NCI-H774 (cell line): ENCODE measurements at regions not wholly inside any gene's neighbourhood (a gene's known extent, or its start where the extent isn't known, plus 50 kb on each side); places are given as distances from the start of the nearest gene placed in this dataset.

Source experiments
- DNase-seq: peaks from one replicate; lab custom pipeline; 2025; lab: John Stamatoyannopoulos, UW

- no peak for DNase-seq
Measured at GRCh38 chr1:114342376-114342775, 168.6 kb downstream of the TRIM33 start.

DNA sequence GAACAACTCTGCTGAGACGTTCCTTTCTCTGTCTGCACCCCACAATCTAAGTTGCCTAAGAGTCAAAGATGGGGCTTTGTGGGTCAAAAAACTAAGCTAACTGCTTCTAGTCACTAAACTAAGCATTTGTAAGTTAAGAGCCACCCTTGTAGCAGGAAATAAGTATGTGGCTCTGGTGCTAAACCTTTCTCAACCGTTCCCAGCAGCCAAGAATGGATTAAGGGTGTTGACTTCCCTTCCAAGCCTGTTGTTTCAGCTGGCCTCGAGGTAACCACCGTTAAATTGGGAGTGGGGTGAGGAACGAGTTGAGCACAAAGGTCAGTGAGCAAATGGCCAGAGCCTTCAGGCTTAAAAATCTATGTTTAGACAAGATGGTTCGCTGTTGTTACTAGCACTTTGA, 169.1 kb downstream of the TRIM33 start:
- DNase-seq, result no peak

- DNase-seq, result no peak
Measured at GRCh38 chr1:114341299-114341698, 169.7 kb downstream of the TRIM33 start.

GRCh38 chr1:114340892-114341291, 170.1 kb downstream of the TRIM33 start:
- no peak for DNase-seq

DNA sequence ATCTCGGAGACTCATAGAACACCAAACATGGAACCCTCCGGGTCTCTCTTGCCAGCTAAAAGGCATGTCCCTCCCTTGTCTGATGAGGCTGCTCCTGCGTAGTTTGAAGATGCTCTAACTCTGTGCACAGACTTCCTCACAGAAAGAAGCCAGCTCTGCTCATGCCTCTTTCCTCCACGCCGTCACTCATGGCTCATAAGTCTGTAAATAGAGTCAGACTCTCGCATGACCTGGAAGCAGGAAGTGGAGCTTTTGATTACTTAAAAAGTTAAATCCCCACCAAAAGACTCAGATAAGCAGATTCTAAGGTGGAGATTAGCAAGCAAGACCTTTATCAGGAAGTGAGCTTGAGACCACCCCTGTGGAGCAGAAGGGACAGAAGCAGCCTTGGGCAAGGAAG, 171.6 kb downstream of the TRIM33 start:
- no peak for DNase-seq

GRCh38 chr1:114338191-114338890, 172.7 kb downstream of the TRIM33 start:
- DNase-seq, result no peak

DNA sequence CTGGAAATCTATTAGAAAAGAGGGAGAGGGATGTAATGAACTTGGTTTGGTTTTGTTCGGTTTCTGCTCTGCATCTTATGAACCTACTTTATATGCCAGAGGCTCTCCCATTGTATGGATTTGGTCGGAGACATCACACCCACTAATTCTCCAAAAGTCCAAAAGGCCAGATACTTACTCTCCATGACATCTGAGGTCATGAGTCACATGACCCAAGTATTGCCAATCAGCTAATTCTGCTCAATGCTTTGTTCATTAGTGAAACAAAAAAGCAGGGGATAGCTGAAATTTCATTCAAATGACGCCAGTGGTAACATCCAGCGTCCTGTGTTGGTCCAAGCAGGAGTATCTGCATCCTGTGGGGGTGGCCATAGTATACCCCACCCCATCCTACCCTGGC, 173.6 kb downstream of the TRIM33 start:
- DNase-seq, result no peak

GRCh38 chr1:114336360-114336759, 174.6 kb downstream of the TRIM33 start:
- DNase-seq, result no peak

DNA sequence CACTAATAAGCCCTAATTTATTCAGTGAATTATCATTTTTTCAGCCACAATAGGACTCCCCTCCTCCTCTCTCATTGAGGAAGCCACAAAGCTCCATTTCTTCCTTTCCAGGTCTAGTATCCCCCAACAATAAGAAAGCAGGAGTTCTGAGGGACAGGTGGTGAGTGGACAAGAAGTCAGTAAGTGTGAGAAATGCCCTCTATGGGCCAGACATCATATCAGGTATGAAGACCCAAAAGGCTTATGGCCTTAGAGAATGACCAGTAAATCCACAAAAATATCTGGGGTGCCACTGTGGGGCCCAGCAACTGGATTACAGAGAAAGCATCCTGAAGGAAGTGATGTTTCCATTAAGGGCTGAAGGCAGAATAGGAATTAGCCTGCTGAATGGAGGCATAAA, 175.7 kb downstream of the TRIM33 start:
- no peak for DNase-seq

DNA sequence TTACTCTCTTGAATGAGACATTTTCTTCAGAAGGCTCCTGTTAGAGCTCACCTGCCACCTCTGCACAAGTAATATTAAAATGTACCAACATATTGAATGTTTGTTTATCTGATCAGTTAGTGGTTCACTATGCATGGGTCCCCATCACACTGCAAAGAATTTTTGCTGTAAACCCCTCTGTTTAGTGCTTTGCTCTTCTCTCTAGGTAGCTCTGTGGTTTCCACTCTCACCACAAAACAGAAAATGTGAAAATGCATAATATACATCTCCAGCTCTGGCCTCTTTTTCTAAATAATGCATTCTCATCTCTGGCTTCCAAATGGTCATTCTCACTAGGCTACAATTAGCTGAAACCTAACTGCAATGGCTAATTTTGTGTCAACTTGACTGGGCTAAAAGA, 176.7 kb downstream of the TRIM33 start:
- DNase-seq, result no peak

GRCh38 chr1:114333690-114334089, 177.3 kb downstream of the TRIM33 start:
- no peak for DNase-seq

DNA sequence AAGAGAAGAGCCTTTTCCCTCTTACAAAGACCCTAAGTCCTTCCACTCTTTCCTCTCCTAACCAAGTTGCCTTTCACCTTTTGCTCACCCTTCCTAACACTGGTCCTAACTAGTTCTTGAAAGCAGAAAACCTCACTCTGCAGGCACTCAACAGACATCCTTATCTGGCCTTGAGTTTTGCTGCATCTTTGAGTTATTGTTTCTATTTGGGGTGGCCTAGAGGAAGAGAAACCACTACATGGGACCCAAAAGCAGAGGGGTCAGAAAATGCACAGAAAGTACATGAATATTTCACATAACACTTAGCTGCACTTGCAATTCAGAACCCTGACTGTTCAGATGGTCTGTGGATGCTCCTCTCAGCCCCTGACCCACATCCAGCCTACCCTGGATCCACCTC, 178.3 kb upstream of the SYT6 start:
- DNase-seq, result no peak

DNA sequence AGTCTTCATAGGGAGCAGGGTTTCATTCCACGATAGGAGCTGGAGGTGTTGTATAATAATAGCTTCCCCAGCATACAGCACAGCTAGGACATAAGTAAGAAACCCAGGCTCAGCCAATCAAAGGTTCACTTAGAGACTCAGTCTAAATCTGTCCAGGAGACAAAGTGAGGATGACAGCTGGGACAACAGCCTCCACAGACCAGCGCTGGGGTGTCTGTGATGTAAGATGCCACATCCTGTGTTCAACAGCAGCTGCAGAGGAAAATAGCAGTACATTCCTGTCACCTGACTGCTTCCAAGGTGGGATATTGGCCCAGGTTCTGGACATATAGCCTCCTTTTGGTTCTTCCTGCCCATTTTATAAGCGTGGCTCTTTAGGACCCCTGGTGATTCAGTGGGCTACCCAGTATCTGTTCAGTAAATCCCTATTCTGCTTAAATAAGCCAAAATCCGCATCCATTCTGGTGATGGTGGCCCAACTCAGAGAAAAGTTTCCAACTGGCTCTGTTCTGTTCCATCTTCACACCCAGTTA, 176.8 kb upstream of the SYT6 start:
- DNase-seq, result no peak

- no peak for DNase-seq
Measured at GRCh38 chr1:114328361-114328904, 174.8 kb upstream of the SYT6 start.

- no peak for DNase-seq
Measured at GRCh38 chr1:114324662-114324965, 170.9 kb upstream of the SYT6 start.

GRCh38 chr1:114323959-114324661, 170.4 kb upstream of the SYT6 start:
- no peak for DNase-seq

DNA sequence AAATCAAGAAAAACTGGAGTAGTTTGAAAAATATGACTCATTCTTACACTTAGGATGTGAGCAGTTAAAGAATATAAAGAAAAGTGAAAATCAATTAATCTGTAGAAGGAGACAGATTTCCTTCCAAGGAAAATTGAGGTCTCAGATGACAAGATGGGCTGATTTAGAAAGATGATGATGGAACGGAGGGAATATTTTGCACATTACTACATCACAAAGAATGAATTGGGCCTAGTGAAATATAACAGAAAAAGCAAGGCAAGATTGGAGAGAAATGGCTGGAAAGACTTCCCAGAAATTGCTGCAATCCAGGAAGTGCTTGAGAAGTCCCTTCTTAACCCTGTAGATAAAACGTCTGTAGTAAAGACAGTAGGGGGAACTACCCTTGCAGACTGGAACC, 169.1 kb upstream of the SYT6 start:
- no peak for DNase-seq

- DNase-seq, result no peak
Measured at GRCh38 chr1:114322207-114322606, 168.5 kb upstream of the SYT6 start.

- no peak for DNase-seq
Measured at GRCh38 chr1:114320586-114320985, 166.9 kb upstream of the SYT6 start.

- no peak for DNase-seq
Measured at GRCh38 chr1:114319418-114319817, 165.7 kb upstream of the SYT6 start.

- DNase-seq, result no peak
Measured at GRCh38 chr1:114318961-114319360, 165.3 kb upstream of the SYT6 start.

DNA sequence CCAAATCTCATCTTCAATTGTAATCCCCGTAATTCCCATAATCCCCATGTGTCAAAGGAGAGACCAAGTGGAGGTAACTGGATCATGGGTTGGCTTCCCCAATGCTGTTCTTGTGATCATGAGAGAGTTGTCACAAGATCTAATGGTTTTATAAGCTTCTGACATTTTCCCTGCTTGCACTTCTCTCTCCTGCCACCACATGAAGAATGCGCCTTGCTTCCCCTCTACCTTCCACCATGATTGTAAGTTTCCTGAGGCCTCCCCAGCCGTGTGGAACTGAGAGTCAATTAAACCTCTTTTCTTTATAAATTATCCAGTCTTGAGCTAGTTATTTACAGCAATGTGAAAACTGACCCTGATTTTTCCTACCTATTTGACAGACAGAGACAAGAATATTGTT, 162.5 kb upstream of the SYT6 start:
- no peak for DNase-seq

DNA sequence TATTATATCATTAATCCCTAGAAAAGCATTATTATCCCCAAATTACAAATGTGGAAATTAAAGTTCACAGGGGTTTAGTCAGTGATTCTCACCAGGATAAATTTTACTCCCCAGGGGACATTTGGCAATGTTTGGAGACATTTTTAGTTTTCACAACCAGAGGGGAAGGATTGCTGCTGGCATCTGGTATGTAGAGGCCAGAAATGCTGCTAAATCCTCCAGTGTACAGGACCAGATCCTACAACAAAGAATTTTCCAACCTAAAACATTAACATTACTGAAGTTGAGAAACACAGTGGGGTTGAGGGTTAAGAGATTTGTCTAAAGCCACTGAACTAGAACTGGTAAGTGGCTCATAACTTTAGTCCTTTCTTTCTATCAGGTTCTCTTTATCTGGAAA, 162.0 kb upstream of the SYT6 start:
- no peak for DNase-seq

- no peak for DNase-seq
Measured at GRCh38 chr1:114314576-114314975, 160.9 kb upstream of the SYT6 start.
